Ecto neural progenitor cell (in vitro differentiated cells): ENCODE measurements at regions not wholly inside any gene's neighbourhood (a gene's known extent, or its start where the extent isn't known, plus 50 kb on each side); places are given as distances from the start of the nearest gene placed in this dataset.

Experiments used
- DNase-seq: peaks from one replicate; pipeline ENCODE4 v3.0.0-alpha.2; 2018; ENCODE audit warnings: low spot score

DNA sequence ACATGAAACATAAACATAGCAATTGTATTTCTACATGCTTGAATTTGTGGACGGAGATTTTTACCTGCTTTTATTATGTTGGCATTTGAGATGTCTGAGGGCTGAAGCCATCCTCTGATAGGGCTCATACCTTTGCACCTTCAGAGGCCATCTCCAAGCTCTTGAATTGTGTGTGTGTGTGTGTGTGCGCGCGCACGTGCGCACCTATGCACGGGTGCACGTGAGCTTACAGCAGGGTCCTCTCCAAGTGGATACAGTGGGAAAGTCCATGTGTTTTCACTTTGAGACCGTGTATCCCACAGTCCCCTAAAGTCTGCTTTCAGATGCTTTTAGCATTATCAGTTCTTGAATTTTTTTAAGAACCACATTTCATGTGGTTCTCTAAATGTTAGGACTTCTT lies 178.6 kb downstream of the RAB11FIP2 start:
- no peak for DNase-seq

DNA sequence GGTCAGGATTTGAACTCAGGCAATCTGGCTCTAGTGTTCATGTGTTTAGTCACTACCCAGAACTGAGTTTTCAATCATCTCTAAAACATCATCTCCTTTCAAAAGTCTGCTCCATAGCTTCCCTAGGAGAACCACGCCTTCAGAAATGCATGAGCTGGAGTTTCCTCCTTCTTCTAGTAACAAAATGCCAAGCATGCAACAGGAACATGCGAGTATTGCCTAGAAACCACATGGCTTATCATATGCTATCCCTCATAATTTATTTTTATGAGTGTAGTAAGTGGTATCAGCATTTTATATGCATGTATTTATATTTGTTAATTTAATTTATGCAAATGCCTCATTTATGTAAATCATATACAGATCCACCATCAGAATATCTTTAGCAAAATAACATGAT lies 170.9 kb downstream of the RAB11FIP2 start:
- no peak for DNase-seq

DNA sequence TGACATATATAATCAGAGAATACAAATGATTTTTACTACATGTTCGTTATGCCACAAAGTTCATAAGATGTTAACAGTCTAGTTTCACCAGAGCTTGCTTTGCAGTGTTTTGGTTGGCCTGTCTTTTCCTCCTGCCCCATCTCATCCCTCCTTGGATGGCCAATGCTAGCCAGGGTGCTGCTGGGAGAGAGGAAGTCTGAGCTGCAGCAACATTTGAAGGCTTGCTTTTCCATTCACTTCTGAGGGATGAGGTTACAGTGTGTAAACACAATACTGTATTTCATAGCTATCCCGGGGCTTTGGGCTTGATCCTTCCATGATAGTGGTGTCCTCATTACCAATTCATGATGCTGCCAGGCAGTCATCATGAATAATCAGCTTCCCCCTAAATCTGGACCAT lies 170.5 kb downstream of the RAB11FIP2 start:
- no peak for DNase-seq

DNA sequence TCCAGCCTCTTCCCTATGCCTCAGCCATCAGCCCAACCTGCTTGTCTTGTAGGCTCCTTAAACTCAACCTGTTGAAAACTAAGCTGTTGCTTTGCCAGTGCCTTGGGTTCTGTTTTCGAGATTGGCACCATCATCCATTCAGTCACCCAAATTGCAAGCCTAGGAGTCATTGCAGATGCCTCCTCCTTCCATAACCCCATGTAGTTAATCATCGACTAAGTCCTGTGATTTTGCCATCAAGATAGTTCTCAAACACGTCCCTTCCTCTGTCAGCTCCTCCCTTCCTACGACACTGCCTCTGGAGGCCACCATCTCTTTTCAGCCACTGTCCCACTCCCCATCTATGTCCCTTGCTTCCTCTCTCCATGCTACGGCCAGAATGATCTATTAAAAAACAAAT lies 168.1 kb downstream of the RAB11FIP2 start:
- DNase-seq, result no peak

DNA sequence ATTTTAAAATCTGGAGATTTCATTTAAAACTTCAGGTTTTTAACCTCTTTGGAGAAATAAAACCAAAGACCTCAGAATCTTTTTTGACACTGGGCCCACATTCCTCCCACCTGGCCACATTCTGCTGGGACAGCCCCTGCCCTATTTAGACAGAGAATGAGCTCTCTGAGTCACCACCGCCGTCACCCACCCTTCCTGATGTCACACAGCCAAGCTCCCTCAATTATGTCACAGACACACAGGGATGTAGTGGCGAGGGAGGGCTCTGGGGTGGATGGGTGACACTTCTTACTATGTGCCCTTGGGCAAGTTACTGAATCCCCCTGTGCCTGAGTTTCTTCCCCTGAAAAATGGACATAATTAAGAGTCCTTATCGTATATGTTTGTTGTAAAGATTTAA lies 162.6 kb downstream of the RAB11FIP2 start:
- DNase-seq, result no peak

DNA sequence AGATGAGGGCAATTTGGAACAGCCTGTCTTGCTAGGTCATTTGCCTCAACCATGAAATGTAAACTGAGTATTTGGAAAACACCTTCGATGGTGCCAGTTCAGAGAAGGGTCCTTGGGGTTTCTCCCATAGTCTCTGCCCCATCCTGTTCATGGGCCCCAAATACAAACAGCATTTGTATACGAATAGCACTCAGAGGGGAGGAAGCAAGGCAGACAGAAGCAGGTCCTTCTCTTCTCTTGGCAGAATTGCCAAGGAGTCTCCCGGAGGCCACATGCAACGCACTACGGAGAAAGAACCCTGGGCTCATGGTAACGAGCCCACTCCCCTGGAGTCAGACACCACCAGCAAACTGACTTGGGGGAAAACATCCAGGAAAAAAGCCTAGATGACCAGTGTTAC lies 162.1 kb downstream of the RAB11FIP2 start:
- no peak for DNase-seq

DNA sequence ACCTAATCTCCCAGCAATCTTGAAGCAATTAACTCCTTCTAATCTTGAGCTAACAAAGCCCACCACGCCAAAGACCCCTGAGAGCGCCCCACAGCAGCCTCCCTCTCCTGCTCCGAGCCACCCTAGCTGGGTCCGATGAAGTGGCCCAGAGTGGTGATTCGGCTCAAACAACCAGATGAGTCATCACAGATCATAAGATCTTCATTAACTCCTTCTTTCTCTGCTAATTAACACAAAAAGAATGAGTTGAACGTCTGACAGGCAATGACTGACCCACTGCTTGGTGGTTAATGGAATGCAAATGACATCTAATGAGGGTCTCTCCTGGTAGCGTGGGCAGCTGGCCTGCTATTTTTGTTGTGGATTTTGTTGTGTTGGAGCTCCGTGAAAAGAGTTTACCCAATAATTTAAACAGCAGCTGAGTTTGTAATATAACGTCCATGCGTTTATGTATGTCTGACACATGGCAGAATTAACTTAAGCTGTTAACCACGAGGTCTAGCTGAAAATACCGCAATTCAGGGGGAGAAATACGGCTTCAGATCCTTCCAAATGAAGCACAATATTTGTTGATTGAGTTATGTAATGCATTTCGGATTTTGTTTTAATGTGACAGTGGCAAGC lies 161.4 kb downstream of the RAB11FIP2 start:
- peak; percentile 8 for DNase-seq

DNA sequence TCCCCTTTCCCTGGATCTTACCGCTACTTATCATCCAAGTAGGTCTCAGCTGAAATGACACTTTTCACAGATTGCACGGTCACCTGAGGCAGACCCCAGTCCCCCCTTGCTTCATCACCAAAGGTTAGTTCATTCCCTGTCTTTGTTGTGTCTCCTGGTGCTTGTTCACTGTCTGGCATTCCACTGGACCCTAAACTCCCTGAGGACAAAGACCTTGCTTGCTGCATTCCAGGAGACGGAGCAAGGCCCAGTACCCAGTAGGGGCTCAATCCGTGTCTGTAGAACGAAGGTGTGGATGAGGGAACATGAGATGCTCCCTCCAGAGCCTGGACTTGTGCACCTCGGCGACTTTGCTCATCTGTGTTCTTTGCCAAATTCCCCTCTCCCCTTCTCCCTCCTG lies 160.0 kb downstream of the RAB11FIP2 start:
- DNase-seq, result no peak

DNA sequence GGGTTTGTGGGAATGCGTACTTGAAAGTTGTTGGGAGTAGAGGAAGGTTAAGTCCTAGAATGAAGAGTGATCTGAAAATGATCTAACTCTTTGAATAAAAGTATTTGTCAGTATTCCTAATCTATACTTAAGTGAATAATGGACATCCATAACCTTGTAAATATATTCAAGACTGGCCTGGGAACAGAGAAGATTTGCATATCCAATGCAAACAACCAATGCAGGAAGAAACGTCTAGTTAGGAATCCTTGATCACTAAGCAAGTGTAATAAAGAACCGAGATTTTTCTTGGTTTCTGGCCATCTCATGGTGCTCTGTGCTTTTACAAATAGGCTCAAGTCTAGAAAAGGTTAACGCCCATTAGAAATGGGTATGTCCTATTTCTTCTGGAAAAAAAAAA lies 157.1 kb downstream of the RAB11FIP2 start:
- no peak for DNase-seq

DNA sequence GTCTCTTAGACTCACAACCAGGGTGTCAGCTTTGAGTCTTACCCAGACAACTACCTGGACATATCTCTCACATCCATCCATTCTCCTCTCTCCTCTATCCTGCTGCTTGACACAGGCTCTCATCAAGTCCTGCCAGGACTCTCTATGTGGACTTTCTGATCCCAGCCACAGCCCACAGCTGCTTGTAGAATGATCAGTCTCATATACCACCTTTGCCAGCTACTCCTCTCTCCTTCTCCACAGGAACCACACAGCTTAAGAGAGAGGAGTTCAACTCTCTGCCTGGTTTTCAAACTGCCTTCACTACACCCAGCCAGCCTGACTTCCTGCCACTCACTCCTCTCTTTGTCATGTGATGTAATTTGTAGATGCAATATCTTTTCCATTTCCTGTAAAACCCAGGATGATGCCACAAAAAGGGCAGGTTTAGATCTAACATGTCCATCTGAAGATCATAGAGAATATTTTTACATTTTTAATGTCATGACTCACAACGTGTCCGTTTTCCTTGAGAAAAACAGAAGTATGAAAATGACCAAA lies 154.0 kb downstream of the RAB11FIP2 start:
- peak; percentile 16 for DNase-seq

DNA sequence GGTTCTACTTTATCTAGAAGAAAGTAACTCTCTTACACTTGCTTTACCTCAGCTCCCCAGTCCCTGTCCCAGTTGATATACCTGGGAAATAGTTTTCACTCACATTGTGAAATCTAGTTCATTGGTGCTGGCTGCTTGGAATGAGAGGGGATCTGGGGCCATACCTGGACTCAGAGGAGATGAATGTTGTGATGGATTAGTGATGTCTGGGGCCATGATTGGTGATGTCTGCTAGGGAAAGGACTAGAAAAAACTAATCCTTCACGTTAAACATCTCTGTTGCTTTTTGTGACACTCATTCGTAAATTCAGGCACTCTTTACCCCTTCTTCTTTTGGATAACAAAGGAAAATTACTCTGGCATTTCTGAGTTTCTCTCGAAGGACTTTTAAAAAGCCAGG lies 152.4 kb downstream of the RAB11FIP2 start:
- no peak for DNase-seq

DNA sequence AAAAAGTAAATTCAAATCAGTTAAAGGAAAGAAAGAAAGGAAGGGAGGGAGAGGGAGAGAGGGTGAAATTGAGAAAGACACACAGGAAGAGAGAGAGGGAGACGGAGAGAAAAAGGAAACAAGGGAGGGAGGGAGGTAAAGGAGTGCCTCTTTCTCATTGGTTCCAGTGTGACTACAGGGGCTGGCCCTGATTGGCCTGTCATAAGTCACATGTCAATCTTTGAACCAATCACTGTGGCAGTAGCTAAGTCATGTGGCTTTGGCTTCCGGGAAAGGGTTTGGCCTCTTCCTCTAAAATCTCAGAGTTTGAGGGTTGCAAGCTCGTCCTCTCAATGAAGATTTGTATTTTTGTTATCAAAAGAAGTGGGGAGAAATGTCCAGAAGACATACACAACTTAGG lies 150.2 kb downstream of the RAB11FIP2 start:
- no peak for DNase-seq

DNA sequence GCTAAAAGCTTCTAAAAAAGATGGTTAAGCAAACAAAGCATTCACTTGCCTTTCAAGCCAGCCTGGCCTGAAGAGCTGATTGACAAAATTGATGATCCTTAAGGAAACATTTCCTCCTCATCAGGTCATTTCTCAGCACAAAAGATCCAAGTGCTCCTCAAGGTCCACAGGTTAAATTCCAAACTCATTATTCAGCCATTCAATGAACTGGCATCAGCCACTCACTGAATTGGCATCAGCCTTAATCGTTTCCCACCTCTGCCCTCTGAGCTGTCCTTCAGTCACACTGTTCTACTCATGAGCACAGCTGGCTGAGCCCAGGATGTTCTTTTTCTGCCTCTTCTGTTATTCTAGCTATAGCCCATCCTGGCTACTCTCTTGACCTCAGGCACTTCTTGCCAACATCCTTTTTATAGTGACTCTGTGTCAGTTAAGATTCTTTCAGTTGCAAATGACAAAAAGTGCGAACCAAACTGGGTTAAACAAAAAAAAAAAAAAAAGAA lies 147.5 kb downstream of the RAB11FIP2 start:
- no peak for DNase-seq

DNA sequence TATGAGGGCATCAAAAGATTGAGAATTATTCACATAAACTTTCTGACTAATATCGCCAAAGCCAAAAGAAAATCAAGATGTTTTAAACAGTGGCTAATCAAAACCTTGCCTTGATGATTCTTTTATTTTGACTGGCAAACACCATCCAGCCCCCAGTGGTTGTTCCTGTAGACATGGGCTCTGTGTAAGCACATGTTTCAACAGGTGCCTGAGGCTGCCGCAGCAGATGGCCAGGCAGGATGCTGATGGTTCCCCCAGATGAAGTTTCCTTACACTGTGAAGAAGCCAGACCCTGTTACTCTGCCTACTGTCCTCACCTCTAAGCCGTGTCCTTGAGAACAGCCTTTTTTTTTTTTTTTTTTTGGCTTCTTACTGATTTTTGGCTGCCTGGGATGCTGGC lies 146.5 kb downstream of the RAB11FIP2 start:
- no peak for DNase-seq

DNA sequence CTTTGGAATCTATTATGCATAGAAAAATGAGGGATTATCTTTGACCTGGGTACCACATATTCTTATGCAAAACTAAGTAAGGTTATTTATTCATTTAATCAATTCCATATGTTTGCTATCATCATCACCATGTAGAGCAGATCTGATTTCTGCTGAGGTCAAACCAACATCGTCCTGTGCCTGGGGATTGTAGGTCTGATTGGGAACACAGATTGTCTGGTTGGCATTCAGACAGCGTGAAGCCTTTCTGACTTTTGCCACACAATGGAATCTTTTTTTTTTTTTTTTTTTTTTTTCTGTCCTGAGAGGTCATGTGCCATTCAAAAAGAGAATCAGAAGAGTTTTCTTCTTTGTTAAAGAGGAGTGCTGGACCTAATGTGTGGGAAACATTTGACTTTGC lies 142.9 kb downstream of the RAB11FIP2 start:
- DNase-seq, result no peak

DNA sequence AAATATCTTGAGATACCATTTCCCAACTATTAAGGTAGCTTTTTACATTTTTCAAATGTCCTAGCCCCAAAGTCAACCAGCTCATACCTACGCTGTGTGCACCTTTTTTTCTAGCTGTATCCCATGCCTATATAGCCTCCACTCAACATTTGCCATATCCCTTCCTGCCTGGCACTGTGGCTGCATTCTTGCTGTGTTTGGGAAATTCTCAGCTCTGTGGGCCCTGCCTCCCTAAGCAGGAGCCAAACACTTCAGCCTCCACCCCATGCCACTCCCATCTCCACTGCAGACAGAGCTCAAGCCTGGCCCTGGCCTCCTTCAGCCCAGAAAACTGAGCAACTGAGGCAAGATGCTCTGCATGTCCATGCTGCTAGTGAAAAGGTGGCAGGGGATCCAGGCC lies 141.3 kb downstream of the RAB11FIP2 start:
- DNase-seq, result no peak

DNA sequence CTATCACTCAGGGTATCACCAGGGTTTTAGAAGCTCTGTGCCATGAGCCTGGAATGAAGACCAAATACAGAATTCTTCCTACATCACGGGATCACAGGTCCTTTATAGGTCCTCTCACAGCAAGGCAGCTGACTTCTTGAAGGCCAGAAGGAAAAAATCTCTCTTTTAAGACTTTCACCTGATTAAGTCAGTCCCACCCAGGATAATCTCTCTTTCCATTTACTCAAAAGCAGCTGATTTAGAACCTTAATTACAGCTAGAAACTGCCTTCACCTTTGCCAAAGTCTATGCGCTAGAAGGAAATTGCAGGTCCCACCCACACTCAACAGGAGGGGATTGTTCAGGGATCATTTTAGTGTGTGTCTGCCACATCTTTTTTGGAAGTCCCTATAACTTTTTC lies 135.1 kb downstream of the RAB11FIP2 start:
- no peak for DNase-seq

DNA sequence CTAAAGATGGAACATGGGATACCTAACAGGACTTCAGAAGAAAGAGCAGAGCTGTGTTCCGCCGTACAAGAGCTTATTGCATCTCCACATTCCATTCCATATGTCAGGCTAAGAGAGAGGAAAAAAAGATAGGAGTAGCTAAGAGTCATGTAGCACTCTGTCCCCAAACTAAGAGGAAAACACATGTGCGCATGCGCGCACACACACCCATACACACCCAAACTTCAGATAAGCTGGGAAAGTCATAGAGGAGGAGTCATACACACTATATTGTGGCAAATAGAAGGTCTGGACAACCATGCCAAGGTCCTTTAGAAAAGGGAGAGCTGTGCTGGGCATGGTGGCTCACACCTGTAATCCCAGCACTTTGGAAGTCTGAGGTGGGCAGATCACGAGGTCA lies 132.4 kb downstream of the RAB11FIP2 start:
- no peak for DNase-seq

DNA sequence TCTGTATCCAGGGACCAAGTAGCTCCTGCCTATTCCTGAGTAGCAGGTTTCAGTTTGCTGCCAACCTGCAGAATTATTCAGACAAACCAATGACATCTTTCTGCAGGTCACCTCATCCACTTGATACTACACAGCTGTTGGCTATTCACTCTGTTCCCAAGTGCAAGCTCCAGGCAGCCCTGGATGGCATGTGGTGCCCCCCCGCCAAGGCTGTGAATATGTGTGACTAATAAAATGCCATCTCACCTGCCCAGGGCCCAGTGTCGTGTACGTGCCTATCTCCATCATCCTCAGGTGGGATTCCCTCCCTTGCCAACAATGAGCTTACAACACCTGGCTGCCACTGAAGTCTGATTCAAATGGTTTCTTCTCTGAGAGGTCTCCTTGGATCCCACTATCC lies 125.8 kb downstream of the RAB11FIP2 start:
- no peak for DNase-seq

DNA sequence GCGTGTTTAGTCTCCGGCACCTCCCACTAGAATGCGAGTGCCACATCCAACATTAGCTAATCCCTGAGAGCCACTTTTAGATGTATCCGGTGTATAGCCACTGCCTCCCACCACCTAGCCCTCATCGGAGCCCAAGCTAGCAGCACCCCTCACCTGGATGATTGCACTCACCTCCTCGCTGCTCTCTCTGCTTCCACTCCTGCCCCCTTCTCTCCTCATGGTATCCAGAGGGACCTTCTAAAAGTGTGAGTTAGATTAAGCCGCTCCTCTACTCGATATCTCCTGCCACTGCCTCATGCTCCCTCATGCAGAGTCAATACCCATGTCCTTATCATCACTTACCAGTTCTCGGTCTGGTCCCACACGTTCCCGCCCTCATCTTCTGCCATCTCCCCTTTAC lies 125.3 kb downstream of the RAB11FIP2 start:
- DNase-seq, result no peak

DNA sequence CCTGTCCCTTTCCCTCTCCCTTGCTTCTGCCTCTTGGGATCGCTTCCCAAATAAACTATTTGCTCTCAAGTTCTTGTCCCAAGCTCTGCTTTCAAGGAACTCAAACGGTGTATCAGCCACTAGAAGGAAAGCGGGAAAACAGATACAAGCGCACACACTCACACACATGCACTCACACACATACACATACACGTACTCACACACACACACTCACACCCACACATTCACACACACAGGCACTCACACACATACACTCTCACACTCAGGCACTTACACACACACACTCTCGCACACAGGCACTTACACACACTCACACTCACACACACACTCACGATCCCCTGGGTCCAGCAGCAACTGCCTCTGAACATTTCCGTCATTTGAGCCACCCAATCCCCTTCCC lies 121.9 kb downstream of the RAB11FIP2 start:
- DNase-seq, result no peak

DNA sequence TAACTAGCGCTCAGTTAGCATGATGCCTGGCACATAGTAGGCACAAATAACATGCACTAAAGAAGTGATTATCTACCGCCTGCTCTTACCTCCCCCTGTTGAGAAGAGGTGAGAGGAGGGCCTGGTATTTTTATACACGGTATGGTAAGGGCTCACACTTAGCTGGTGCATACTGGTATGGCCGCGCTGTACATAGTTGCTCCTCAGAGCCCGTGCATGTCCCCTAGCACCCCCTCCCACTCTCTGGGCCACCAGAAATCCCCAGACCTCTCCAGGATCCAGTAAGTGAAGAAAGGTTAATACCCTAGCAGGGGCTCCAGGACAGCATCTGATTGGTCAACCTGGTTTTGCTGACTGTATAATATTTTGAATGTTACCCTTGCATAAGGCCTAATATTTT lies 121.4 kb downstream of the RAB11FIP2 start:
- DNase-seq, result no peak

DNA sequence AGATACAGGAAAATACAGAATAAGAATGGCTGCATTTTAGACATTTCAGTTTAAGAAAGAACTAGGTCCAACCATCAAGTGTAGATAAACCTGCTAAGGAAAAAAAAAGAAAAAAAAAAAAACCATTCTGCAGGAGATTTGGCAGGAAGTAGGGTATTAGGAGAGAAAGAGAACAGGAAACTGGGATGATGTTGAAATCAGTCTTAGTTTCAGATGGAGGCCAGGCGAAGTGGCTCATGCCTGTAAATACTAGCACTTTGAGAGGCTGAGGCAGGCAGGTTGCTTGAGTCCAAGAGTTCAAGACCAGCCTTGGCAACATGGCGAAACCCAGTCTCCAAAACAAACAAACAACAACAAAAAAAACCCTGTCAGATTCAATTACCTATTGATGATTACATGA lies 120.2 kb downstream of the RAB11FIP2 start:
- no peak for DNase-seq

DNA sequence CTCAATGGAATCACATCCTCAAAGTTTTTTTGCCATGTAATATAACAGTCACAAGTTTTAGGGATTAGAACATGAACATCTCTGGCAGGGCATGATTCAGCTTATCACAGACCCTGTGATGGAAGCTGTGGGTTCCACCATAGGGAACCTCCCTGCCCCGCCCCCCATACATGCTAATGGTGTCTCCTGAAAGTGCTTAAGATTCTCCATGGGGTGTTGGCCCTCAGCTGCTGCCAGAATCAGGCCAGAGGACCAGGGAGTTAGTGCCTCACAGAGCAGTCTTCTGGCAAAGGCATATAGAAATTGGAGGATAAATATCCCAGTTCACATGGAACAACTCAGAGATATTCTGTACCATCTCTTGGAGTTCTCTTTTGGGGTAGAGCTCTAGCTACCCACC lies 119.4 kb downstream of the RAB11FIP2 start:
- no peak for DNase-seq
